Fibroblast of lung (primary cell): ENCODE measurements at regions not wholly inside any gene's neighbourhood (a gene's known extent, or its start where the extent isn't known, plus 50 kb on each side); places are given as distances from the start of the nearest gene placed in this dataset.

Source experiments
- CTCF ChIP-seq, 2 donors: IDR thresholded peaks in 1 of 2; conservative IDR thresholded peaks in 1 of 2; 1 replicate in 1 of 2; 2 replicates in 1 of 2; pipeline ENCODE4 v1.5.1; 2011 to 2012; ENCODE audit warnings: low read length in 2 of 2, control low read depth in 1 of 2, inconsistent platforms in 1 of 2, low read depth in 1 of 2, mild to moderate bottlenecking in 1 of 2
- EZH2 ChIP-seq: IDR thresholded peaks from 2 replicates; pipeline ENCODE4 v1.5.1; 2012; ENCODE audit warnings: low read length, control low read depth, mild to moderate bottlenecking; ENCODE audit errors: missing control alignments

GRCh38 chr9:103985077-103985476 lies 109.0 kb upstream of the SMC2 start:
- TF ChIP-seq CTCF (conservative IDR thresholded peaks at IDR 0.05 in 1 of 2, IDR thresholded peaks at IDR 0.05 in 1 of 2; ENCODE audit: low read depth in 1 of 2, low read length in 2 of 2) (no peak), EZH2 (no peak)
